ENCODE measurements at regions not wholly inside any gene's neighbourhood (a gene's known extent, or its start where the extent isn't known, plus 50 kb on each side); places are given as distances from the start of the nearest gene placed in this dataset.

- no peak for DNase-seq (ENCODE audit: low spot score)
- intact Hi-C loops (cut with DNase I), result no loop called here
Measured at GRCh38 chr7:26508481-26508880, 216.8 kb downstream of the SNX10 start.

- DNase-seq (ENCODE audit: low spot score), result no peak
Measured at GRCh38 chr7:26508917-26509316, 217.3 kb downstream of the SNX10 start.

DNA sequence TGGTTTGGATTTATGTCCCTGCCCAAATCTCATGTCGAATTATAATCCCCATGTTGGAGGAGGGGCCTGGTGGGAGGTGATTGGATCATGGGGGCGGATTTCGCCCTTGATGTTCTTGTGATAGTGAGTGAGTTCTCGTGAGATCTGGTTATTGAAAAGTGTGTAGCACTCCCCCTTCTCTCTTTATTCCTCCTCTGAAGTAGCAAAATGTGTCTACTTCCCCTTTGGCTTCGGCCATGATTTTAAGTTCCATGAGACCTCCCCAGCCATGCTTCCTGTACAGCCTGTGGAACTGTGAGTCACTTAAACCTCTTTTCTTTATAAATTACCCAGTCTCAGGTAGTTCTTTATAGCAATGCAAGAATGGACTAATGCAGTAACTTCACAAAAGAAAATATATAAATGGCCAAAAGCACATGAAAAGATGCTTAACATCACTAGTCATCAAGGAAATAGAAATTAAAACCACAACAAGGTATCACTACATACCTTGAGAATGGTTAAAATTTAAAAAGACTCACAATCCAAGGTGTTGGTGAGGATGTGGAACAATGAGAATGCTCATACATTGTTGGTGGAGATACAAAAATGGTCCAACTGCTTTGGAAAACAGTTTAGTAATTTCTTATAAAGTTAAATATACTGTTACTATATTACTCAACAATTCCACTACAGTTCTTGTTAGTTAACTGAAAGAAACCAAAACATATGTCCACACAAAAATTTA, 218.7 kb downstream of the SNX10 start:
- intact Hi-C loops (cut with DNase I), result loop anchor here (10.0 kb wide), 1 partner anchor 626 kb away; no protein-coding TSS in a partner anchor

More at GRCh38 chr7:26508917-26509316, 217.3 kb downstream of the SNX10 start:
- intact Hi-C loops (cut with DNase I), result no loop called here

DNA sequence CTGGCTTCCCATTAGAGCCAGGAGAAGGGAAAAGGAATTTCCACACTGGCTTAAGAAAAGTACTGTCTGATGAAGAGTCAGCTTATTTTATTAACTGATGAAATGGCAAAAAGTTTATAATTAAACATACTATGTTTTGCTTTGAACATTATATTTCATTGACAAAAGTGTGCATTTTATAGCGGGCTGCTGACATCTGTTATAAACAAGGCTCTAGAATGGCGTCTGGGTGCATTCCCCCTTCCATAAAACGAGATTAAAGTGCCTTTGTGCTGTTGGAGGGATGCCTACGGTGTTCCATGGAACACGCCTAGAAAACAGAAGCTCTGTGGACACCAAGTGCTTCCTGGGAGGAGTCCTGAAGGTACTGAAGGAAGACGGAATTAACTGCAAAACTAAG, 220.2 kb downstream of the SNX10 start:
- intact Hi-C loops (cut with DNase I), result loop anchor here (10.0 kb wide), 1 partner anchor 627 kb away; no protein-coding TSS in a partner anchor
- DNase-seq (ENCODE audit: low spot score), result no peak

More for the DNA sequence above, 218.7 kb downstream of the SNX10 start:
- no peak for DNase-seq (ENCODE audit: low spot score)

GRCh38 chr7:26512737-26513136, 221.1 kb downstream of the SNX10 start:
- intact Hi-C loops (cut with DNase I), result loop anchor here (10.0 kb wide), 1 partner anchor 628 kb away; no protein-coding TSS in a partner anchor
- DNase-seq (ENCODE audit: low spot score), result no peak

GRCh38 chr7:26513948-26514347, 222.3 kb downstream of the SNX10 start:
- intact Hi-C loops (cut with DNase I), result loop anchor here (10.0 kb wide), 1 partner anchor 629 kb away; no protein-coding TSS in a partner anchor
- DNase-seq (ENCODE audit: low spot score), result no peak

DNA sequence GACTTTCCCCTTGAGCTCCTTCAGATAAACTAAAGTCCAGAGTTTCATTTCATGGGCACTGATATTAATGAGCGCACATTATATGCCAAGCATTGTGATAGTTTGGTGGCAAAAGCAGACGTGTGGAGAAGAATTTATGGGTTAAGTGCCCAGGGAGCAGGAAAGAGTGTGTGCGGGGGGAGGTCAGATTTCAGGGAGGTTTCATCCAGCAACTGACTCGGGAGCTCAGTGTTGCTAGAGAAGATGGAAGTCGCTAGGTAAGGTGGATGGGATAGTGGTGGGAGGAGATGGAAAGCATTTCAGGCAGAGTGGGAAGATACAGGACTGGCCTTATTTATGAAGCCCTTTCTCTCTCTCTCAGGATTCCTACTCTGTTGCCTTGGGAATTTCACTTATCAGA, 223.0 kb downstream of the SNX10 start:
- intact Hi-C loops (cut with DNase I), result loop anchor here (10.0 kb wide), 1 partner anchor 630 kb away; no protein-coding TSS in a partner anchor
- DNase-seq (ENCODE audit: low spot score), result no peak

GRCh38 chr7:26515314-26515842, 223.7 kb downstream of the SNX10 start:
- intact Hi-C loops (cut with DNase I), result loop anchor here (10.0 kb wide), 1 partner anchor 631 kb away; no protein-coding TSS in a partner anchor

DNA sequence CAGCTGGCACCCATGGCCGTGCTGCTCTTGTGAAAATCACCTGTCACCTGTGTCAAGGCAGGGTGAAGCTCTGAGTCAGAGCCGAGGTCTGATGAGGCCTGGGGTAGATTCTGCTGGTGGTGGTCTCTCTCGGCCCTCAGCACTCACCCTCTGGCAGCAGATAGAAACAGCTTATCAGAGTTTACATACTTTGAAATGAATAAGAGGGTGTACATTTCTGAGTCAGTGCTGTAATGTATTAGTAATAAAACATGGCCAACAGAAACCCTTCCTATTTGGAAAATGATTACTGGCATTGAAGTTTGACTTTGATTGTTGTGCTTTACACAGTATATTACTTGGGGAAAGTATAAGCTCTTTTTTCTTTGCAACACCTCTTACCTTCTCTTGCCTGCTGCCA, 228.8 kb downstream of the SNX10 start:
- intact Hi-C loops (cut with DNase I), result no loop called here
- DNase-seq (ENCODE audit: low spot score), result no peak

More at GRCh38 chr7:26515314-26515842, 223.7 kb downstream of the SNX10 start:
- no peak for DNase-seq (ENCODE audit: low spot score)

DNA sequence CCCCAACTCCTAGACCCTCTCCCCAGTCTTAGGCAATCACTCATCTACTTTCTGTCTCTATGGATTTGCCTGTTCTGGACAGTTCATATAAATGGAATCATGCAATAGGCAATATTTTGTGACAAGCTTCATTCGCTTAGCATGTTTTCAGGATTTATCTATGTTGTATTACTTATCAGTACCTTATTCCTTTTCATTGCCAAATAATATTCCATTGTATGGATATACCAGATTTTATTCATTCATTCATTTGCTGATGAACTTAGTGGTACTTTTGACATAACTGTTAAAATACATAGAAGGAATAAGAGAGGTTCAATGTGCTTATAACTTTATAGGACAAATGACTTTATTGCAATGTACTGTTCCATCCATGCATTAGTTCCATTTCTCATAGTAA, 231.0 kb downstream of the SNX10 start:
- no peak for DNase-seq (ENCODE audit: low spot score)
- intact Hi-C loops (cut with DNase I), result no loop called here

DNA sequence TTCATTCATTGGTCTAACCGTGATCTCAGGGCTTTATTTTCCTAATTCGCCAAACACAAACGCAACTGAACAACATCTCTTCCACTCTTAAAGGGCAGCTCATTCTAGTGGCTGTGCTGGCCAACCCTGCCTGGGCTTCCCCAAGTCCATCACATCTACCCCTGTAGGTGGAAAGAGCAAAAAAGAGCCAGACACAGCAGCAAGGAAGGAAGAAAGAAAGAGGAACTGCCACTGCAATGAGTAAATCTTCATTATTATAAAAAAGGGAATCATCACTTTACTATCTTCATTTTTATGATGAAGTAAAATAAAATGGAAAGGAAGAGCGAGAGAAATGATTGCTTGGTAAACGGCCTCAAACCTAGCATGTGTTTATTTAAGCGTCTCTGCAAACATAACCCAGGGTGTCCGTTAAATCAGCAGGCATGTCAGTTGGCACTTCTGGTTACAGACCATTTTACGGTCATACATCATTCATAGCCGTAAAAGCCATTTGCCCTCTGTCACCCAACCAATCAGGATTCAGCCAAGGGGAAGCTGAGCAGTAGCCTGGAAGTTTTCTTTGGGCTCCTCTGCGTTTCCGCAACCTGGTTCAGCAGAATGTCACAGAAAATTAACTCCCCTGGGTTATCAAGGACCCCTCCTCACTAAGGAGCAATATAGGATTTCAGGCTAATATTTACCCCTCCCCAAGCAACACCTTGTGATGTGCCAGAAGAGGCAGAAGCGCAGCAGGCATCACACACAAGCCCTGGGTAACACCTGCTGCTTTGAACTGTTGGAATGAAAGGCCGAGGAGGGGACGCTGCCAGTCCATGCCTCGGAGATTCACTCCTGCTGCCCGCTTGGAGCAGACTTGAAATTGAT, 234.0 kb downstream of the SNX10 start:
- intact Hi-C loops (cut with DNase I), result no loop called here
- DNase-seq (ENCODE audit: low spot score), result no peak

- DNase-seq (ENCODE audit: low spot score), result no peak
- intact Hi-C loops (cut with DNase I), result no loop called here
Measured at GRCh38 chr7:26526265-26526587, 234.6 kb downstream of the SNX10 start.

DNA sequence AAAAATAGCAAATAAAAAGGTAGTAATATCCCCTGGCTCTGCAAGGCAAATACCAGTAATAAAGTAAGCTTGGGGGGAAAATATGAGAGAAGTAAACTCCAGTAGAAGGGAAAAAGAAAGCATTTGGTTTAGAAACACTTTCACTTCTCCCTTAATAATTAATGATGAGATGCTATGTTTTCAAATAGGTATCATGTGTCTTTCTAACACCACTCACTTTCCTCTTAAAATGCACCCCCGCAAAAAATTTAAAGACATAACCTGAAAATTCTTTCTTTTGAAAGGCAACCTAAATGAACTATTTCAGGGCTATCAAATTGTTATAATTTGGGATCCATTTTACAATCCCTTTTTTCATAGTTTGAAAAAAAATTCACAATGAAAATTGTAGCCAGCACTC, 240.3 kb downstream of the SNX10 start:
- intact Hi-C loops (cut with DNase I), result no loop called here
- no peak for DNase-seq (ENCODE audit: low spot score)

- intact Hi-C loops (cut with DNase I), result no loop called here
- no peak for DNase-seq (ENCODE audit: low spot score)
Measured at GRCh38 chr7:26532471-26532870, 240.8 kb downstream of the SNX10 start.

- DNase-seq (ENCODE audit: low spot score), result no peak
- intact Hi-C loops (cut with DNase I), result no loop called here
Measured at GRCh38 chr7:26533217-26533616, 241.6 kb downstream of the SNX10 start.

- intact Hi-C loops (cut with DNase I), result no loop called here
- DNase-seq (ENCODE audit: low spot score), result no peak
Measured at GRCh38 chr7:26534649-26535482, 243.2 kb downstream of the SNX10 start.

GRCh38 chr7:26535483-26536007, 243.9 kb downstream of the SNX10 start:
- DNase-seq (ENCODE audit: low spot score), result no peak
- intact Hi-C loops (cut with DNase I), result no loop called here

DNA sequence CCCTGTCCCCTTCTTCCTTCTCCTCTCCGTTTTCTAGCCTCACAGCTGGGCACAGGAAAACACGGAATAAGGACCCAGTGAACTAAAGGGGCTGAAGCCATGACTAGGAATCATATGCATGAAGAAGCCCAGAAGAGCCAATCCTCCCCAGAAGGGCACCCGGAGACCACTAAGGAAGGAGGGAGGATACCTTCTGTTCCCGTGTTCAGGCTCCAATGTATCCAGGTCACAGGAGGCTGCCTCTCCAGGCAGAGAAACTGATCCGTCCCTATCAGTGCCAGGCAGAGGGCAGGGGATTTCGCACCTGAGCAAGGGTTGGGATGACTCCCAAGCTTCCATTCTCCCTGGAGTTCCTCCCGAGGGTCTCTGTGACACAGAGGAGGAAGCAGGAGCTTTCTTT, 246.6 kb downstream of the SNX10 start:
- intact Hi-C loops (cut with DNase I), result no loop called here
- no peak for DNase-seq (ENCODE audit: low spot score)

GRCh38 chr7:26538689-26539088, 247.0 kb downstream of the SNX10 start:
- DNase-seq (ENCODE audit: low spot score), result no peak

More at GRCh38 chr7:26538689-26539088, 247.0 kb downstream of the SNX10 start:
- intact Hi-C loops (cut with DNase I), result no loop called here

All from cardiac septum (tissue), 1 donor.